GM21825 (cell line): ENCODE measurements at regions not wholly inside any gene's neighbourhood (a gene's known extent, or its start where the extent isn't known, plus 50 kb on each side); places are given as distances from the start of the nearest gene placed in this dataset.
"Not testable (repeated sequence)": the region's sequence is repeated elsewhere in the genome, so short reads cannot be mapped to it uniquely, and the experiment has no call there.

Experiments used
- ATAC-seq: cut with Tn5 transposase; IDR thresholded peaks from one replicate; pipeline ENCODE4 v1.9.1; 2021; ENCODE audit warnings: mild to moderate bottlenecking, moderate library complexity; ENCODE audit not compliant: unreplicated experiment

- no peak for ATAC-seq
Observed at GRCh38 chr14:44788612-44789011, 173.1 kb downstream of the KLHL28 start.

GRCh38 chr14:44785096-44785495 is 176.7 kb downstream of the KLHL28 start:
- ATAC-seq: no peak

GRCh38 chr14:44783901-44784300 is 177.8 kb downstream of the KLHL28 start:
- no peak for ATAC-seq

GRCh38 chr14:44782775-44783238 is 178.9 kb downstream of the KLHL28 start:
- no peak for ATAC-seq

- ATAC-seq: no peak
Observed at GRCh38 chr14:44780989-44781388, 180.8 kb downstream of the KLHL28 start.

GRCh38 chr14:44778604-44779003 is 183.1 kb downstream of the KLHL28 start:
- ATAC-seq: no peak

DNA sequence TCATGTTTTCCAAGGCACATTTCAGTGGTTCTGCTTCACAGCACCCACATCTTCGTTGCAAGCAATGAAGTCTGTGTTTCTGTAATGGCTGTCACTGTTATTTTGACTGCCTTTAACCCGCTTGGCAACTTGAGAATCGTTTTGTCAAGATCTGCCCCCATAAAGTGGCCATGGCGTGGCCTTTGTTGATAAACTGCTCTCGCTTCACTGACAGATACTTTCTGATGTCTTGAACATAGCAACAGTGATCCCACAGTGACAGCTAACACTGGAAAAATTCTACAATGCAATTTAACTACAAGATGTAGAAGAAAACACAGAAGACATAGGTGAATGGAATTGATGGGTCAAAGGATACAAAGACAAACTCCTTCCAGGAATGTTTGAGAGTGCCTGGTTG is 184.2 kb downstream of the KLHL28 start:
- no peak for ATAC-seq

GRCh38 chr14:44775248-44775647 is 186.5 kb downstream of the KLHL28 start:
- no peak for ATAC-seq

DNA sequence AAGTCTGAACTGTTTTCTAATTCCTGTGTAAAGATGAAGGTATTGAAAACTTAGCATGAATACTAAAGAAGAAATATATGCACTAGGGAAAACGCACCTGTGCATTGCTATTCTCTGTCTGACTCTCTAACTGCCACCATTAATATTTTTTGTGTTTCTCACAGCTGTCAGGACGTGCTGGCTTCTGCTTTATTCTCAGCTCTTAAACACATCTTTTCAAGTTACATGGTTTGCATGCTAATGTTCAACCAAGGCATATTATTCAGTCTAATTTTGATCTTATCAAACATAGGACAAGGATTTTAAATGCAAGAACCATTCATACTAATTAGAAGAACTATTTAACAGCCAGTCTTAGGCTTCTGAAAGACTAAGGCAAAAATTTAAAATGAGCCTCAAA is 187.4 kb downstream of the KLHL28 start:
- no peak for ATAC-seq

DNA sequence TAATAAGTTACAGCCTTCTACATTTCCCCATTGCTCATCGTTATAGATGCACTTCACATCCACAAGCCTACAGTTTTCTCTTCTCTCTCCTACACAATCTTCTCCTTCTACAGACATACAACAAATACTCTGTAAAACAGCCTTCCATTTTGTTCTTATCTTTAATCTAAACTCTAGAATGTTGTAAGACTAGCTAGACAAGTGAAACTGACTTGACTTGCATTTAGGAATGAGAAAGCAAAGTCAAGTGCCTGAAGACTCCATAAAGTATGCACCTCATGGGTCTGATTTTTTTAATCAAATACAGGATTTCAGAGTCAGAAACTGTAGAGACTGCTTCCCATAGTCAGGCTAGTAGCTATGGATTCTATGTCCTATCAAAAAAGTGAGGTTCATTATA is 190.3 kb downstream of the KLHL28 start:
- no peak for ATAC-seq

DNA sequence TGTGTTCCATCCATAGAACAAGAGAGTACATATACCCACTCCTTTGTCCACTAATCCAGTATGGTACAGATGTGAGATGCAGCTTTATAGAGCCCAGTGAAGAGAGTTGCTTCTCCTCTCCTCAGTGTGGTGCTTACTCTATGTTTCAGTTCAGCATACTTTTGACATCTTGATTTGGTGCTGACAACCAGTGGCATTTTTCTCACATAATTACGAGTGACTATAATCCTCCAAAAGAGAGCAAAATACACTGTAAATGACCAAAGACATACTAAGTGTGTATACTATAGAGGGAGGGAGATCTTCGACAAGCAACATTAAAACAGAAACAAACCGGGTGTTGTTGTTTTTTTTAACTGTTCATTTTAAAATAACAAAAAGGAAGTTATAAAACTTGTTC is 191.5 kb downstream of the KLHL28 start:
- ATAC-seq: no peak

GRCh38 chr14:44768935-44769334 is 192.8 kb downstream of the KLHL28 start:
- ATAC-seq: no peak

DNA sequence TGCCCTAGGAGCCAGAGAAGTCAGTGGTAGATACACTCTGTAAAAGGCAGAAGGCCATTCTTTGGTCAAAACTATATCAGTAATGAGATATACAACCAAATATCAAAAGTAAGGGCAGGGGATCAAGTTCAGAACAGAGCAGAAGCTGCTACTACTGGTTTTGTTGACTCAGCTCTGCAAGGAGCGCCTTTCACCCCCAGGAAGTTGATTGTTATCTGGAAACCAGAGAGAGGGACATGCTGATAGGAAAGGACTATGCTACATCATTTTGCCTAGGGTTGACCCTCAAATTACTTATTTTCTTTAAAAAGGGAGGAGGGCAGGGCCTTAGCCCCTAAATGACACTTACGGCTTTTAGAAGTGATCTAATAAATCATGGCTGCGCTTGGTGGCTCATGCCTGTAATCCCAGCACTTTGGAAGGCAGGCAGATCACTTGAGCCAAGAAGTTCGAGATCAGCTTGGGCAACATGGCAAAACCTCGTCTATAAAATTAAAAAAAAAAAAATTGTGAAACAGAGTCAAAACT is 194.0 kb downstream of the KLHL28 start:
- ATAC-seq: no peak

GRCh38 chr14:44766285-44766684 is 195.5 kb downstream of the KLHL28 start:
- ATAC-seq: no peak

DNA sequence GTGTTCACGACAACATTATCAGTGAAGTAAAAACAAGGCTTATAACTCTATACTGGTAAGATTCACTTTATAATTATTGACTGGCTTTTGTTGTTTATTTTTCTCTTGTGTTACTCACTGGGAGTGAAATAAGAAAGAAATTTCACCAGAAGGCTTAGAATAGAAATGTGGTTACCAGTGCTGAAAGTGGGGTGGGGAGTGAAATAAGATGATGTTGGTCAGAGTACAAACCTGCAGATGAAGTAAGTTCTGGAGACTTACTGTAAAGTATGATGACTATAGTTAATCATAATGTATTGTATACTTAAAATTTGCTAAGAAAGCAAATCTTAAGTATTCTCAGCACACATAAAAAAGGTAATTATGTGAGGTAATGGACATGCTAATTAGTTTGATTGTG is 198.4 kb downstream of the KLHL28 start:
- ATAC-seq: no peak

- no peak for ATAC-seq
Observed at GRCh38 chr14:44759277-44759676, 202.5 kb downstream of the KLHL28 start.

DNA sequence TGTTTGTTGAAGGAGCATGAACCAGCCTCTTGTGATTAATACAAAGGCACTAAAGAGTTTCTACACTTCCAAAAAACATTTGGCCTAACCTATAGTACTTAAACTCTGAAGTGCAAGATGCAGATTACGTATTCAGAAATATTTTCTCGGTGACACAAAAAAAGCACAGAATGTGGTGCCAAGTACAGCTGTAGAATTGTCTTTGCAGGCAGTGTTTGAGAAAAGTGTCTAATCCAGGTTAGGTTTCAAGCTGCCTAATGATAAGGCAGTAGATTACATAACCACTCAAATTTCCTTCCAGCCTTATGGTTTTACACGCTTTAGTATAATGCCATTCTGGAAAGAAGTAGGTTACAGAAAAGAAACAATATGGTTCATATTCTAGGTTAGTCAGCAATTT is 205.2 kb downstream of the KLHL28 start:
- no peak for ATAC-seq

DNA sequence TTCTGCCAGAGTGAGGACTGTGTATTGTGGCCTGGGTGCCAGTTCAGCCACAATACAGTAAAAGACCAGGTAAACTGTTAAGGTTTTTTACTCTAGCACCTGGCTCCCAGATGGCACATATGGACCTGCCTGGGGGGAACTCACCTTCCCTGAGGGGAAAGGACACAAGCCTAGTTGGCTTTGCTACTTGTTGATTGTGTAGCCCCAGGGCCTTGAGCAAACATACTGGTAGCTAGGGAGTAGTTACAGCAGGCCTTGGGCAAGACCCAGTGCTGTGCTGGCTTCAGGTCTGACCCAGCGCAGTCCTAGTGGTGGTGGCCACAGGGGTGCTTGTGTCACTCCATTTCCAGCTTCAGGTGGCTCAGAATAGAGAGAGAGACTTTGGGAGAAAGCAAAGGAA is 216.4 kb downstream of the KLHL28 start:
- no peak for ATAC-seq

DNA sequence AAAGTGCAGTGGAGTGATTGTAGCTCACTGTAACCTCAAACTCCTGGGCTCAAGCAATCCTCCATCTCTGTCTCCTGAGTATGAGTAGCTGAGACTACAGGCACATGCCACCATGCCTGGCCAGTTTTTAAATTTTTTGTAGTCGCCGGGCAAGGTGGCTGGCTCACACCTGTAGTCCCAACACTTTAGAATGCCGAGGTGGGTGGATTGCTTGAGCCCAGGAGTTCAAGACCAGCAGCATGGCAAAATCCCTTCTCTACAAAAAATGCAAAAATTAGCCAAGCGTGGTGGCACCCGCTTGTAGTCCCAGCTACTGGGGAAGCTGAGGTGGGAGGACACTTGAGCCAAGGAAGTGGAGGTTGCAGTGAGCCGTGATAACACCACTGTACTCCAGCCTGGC is 219.5 kb downstream of the KLHL28 start:
- no peak for ATAC-seq

DNA sequence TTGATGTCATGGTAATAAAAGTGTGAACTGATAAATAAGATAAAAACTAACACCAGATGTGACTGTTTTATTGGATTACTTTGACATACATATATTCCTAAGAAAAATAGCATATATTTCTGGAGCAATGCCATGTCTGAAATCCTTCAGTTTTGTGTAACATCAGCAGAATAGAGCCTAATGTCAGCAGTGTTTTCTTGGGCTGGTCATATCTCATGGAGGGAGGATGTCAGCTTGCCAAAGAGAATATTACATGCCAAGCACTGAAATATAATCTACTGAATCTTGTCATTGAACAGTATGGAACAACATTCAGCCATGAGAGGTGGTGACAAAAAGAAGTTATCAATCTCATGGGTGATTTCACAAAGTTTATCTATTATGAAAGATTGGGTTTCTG is 220.3 kb downstream of the KLHL28 start:
- no peak for ATAC-seq

- no peak for ATAC-seq
Observed at GRCh38 chr14:44736326-44736725, 225.4 kb downstream of the KLHL28 start.

DNA sequence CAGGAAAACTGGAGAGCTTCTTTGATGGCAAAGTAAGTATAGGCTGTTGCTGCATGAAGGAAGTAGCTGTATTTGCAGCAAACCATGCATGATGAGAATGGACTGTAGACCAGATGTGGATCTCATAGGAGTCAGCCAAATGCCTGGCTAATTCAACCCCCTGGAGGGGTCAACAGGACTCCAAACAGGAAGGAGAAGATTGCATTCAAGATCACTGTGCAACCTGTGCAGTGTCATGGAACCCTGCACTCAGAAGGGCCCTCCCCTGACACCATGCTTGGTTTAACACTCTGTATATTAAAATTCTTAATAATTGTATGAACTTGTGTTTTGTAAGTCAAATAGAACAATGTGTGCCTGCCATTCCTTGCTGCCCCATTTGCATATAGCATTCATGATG is 225.1 kb upstream of the FSCB start:
- ATAC-seq: no peak

GRCh38 chr14:44730860-44731259 is 223.8 kb upstream of the FSCB start:
- no peak for ATAC-seq

- ATAC-seq: not testable (repeated sequence)
Observed at GRCh38 chr14:44721395-44721794, 214.3 kb upstream of the FSCB start.
